Non-pigmented ciliary epithelial cell (primary cell): ENCODE measurements at regions not wholly inside any gene's neighbourhood (a gene's known extent, or its start where the extent isn't known, plus 50 kb on each side); places are given as distances from the start of the nearest gene placed in this dataset.
A peak's percentile ranks its signal among the peaks of the same experiment; 100 is the strongest.

Experiments used
- DNase-seq: peaks from one replicate; pipeline ENCODE4 v3.0.0-alpha.2; 2010; ENCODE audit warnings: low read depth

DNA sequence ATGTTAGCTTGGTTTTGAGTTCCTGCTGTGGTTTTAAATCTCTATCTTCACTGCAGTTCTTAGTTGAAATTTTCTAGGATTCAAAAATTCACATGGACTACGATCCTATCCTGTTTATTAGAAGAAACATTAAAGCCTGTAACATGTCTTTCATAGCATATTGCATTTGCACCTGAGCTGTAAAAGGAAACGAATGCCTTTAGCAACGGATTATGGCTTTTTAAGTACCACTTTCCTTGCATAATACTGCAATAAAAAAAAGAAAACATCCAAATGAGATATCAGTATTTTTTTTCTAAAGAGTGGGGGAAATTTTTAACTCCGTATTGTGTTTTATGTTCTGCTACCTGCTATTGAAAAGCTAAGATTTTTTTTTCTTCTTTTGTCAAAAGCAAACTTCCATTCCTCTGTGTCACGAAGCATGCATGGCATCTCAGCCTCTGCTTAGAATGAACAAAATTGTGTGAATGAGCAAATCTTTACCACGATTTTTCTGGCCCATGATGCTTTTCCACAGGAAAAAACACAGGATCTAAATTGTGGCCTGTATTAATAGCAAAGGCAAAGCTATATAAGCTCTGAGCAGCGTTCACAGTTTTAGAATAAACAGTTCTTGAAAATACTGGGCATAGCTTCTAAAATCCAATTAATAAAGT, 110.0 kb upstream of the CDIN1 start:
- peak; percentile 45 for DNase-seq

DNA sequence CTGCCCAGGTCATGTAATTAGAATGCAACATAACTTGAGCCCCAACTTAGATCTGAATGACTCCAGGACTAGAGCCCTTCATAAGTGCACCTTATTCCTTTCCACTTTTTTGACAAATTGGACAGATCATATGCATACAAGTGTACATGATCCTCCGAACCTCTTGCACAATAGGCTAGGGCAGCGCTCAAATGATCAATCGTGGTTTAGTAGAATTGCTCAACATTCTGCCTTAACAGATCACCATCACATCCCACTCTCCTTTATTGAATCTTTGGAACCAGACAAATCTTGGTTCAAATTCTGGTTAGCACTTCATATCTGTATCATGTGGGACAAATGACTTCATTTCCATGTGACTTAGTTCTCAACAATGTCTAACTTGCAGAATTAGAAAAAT, 106.8 kb upstream of the CDIN1 start:
- no peak for DNase-seq

DNA sequence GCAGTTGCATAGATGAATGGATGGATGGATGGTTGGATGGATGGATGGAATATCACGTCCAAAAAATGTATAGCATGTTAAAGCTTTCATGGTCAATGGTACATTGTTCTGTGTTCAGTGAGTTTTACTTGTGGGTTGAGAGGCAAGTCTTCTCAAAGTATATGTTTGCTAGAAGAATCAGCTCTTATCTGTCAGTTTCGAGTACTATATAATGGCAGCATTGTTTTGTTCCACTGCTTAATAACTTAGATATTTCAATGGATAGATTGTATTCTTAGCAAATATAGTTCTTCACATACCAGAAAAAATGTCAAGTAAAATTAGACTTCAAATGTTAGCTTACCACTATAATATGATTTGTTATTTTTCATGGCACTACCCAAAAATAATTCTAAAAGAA, 100.9 kb upstream of the CDIN1 start:
- DNase-seq, result no peak

DNA sequence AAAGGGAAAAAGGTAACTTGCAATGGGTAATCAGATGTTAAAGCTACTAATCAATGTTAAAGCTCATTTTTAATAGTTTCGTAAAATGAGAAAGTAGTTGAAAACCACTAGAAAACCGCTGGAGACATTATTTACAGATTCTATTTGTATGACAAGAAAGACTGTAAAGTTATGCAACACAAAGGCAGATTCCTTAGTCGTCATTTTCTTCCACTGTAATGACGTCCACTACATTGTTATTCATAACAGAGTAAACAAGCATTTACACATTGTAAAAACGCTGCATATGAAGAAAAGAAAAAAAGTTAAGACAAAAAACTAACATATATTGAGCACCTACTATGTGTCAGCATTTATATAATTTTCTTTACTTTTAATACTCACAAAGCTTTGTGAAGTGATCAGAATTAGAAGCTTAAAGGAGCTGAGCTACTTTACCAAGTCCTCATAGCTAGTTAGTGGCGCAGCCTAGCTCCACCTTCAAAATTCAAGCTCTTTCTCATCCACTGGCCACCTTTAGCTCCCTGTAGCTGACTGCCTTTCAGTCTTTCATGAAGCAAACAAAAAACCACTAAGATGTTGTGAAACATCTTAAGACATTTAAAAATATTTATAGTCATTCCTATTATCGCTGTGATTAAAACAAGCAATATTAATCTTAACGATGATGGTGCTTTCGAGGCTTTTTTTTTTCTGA, 100.1 kb upstream of the CDIN1 start:
- no peak for DNase-seq

DNA sequence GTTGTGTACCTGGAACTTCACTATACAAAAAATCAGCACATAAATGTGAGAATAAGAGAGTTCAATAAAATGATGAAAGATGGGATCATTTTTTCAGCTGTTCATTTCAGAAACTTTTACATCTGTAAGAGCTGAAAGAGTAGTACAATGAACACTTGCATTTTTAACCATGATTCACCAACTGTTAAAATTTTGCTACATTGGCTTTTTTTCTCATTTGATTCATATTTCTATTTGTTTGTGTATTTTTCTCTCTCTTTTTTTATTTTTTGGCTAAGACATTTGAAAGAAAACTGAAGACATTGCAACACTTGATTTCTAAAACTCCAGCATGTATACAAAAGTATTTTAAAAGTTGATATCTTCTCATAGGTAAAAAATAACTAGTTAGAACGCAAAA, 98.3 kb upstream of the CDIN1 start:
- DNase-seq, result no peak

DNA sequence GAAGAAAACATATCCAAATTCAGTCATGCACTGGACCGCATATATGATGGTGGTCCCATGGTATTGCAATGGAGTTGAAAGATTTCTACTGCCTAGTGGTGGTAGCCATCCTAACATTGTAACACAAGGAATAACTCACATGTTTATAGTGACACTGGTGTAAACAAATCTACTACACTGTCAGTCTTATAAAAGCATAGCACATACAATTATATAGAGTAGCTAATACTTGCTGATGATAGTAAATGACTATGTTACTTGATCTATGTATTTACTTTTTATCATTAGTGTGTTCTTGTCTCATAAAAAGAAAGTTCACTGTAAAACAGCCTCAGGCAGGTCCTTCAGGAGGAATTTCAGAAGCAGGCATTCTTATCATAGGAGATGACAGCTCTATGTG, 96.0 kb upstream of the CDIN1 start:
- no peak for DNase-seq

DNA sequence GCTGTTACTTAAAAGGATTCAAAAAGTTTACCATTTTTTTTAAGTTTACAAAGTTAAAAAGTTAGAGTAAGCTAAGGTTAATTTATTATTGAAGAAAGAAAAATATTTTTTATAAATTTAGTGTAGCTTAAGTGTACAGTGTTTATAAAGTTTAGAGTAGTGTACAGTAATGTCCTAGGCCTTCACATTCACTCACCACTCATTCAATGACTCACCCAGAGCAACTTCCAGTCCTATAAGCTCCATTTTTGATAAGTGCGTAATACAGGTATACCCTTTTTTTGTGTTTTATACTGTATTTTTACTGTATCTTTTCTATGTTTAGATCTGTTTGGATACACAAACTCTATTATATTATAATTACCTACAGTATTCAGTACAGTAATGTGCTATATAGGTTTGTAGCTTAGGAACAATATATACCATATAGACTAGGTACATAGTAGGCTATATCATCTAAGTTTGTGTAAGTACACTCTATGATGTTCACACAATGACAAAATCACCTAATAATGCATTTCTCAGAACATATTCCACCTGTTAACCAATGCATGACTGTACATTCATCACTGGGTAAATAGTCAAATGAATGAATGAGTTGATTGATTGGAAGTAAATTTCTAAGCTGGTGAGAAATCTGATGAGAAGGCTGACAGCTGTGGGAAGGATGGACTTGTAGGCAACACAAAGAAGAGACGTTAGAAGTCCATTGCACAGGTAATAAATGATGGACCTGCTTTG, 95.2 kb upstream of the CDIN1 start:
- no peak for DNase-seq

DNA sequence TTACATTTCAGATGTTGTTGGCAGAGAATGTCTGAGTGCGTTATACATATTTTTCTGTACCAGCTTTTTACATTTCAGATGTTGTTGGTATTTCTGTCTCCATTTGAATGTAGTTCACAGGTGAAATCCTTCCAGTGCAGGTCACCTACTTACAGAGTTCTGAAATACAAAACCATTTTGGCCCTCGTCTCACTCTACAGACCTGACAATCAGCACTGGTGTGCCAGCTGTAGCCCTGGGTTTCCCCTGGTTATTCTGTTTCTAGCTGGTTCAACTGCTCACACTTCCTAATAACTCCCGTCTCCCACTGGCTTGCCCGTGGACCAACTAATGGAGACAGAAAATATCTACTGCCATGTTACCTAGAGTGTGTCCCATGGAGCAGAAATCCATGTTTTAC, 87.5 kb upstream of the CDIN1 start:
- no peak for DNase-seq

DNA sequence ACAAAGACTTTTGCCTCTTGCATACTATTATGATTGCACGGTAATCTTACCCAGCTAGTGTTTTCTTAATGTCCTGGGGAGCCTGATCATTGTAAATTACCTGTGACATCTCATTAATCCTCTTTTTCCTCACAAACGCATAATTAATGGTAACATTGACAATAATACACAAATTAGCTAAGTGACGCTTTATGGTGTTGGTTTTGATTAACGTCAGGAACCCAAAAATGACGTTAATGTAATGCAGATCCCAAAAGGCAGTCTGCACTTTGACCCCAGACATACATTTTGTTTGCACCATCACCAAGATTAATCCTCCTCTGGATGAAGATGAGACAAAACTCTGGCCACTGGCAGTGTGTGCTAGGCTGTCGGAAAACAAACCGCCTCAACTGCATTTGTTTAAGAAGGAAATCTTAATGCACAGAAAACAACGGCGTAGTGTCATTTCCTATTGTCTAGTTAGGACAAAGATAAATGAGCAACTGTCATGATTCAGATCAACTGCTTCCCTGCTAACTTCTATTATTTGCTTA, 83.9 kb upstream of the CDIN1 start:
- no peak for DNase-seq

DNA sequence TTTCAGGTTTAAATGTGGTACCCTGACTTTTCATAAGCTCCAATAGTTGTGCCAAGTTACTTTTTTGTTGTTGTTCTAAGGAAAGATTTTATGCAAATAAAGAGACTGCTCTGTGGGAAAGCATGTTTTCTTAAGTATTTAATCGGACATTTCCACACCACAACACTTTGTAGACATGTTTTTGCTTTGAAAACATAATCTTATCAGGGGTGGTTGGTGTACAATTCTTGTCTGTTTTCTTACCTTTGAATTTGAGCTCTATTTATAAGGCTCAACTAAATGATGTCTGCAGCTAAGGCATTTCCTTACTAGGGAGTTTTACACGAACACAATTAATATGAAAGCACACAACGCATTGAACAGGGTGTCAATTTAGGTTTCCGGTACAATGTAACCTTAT, 81.5 kb upstream of the CDIN1 start:
- no peak for DNase-seq

DNA sequence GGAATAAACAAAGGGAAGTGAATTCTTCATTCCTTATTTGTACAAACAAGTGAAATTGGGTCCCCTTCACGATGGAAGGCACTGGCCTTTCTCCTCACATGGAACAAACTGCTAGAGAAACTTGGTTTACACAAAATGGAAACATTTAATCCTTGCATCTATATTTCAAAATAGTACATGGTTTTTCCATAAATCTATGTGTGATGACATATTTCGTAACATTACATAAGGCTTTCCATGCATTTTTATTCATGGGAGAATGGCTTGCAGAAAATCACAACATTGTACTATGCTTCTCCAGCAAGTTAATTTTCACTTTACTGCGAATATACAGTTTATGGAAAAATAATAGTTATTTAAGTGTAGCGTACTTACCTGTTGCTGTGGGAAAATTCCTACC, 81.0 kb upstream of the CDIN1 start:
- DNase-seq, result no peak

DNA sequence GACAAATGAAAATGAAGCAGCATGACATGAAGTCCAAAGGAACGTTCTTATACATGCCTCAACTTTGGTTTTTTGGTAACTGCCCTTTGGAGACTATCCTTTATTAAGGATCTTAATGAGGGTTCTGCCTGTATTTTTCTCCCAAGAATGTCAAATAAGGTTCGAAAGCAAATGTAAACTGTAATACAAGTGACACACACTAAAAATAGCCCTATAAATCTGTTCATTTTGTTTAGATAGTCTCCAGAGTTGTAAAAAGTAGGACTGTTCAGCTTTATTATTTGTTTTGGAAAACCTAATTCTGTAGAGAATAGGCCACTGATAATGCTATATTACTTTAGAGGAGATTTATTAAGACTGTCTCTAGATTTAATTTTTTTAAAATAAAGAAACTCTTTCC, 80.5 kb upstream of the CDIN1 start:
- no peak for DNase-seq

DNA sequence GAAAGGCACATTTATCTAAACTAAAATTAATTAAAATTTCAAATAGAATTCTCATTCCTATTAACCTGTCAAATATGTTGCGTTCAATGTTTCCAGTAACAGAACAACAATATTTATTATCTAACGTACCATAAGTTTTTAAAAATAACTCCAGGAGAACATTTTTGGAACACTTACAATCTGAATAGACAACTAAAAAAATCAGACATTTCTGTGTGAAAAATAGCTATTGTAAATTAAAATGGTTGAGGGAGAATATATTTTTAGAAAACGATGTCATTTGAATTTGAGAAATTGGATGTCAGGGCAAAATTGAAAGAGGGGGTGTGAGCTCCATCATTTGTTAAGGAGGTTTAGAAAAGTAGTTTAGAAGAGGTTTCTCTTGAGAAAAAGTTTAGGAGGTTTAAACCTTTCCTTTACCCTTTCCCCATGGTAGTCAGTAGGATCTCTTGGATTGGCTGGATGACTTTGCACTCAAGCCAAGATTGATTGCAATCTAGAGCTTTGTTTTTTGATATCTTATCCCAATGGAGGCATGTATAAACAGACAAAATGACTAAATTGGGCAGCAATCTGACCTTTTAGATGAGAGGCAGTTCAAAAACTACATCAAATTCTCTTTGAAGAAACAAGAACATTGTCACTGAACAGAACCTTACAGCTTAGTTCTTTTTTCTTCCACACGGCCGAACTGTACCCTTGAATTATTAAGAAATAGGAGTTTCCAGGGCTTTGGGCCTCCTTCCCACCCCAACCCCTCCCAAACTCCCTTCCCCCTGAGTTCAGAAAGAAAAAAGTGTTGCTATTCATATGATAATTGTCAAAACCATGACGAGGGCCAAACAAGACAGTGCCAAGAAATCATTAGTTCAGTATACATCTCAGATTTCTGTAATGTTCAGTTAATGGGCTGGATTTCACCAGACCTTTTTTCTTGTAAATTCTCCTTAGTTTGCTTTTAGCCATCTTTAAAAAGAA, 79.7 kb upstream of the CDIN1 start:
- DNase-seq, result no peak

DNA sequence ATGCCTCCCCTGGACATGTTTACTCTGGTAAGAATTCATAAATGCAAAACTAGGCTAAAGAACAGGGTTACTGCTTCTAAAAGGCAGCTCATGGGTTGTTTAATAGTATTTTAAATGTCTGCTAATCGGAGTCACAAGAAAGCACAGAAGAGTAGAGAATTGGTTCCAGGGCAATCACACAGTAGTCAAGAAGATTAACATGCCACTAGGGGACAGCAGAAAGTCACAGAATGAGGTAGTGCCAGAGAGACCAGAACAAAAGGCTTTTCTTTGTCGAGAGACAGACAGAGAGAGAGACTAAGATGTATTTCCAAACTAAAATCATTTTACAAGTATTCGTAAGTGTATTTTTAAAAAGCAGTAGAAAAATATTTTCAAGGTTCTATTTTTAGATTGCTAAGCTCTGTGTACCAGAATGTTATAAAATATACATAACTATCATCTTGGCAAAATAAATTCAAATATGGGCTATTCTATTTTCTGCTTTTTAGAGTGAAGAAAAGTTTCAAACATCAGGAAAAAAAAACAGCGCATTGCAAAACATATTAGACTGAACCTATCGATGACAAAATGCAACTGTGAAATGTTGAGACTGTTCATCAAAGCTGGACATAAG, 78.3 kb upstream of the CDIN1 start:
- DNase-seq, result peak; percentile 42

DNA sequence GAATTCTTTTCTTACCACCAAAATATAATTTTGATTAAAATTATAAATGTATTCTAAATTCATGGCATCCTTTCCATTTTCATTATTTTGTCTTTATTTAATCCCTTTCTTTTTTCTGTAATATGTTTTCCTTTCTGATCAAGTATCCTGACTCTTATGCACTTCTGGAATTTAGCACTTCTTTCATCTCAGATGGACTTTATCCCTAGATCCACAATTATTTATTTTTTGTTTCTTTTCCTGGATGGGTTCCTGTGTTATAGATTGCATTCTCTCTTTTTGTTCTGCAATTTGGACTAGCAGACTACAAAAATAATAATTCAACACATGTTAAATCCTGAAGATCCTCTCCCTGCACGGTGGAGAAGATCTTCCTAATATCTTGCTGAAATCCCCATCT, 76.9 kb upstream of the CDIN1 start:
- no peak for DNase-seq

DNA sequence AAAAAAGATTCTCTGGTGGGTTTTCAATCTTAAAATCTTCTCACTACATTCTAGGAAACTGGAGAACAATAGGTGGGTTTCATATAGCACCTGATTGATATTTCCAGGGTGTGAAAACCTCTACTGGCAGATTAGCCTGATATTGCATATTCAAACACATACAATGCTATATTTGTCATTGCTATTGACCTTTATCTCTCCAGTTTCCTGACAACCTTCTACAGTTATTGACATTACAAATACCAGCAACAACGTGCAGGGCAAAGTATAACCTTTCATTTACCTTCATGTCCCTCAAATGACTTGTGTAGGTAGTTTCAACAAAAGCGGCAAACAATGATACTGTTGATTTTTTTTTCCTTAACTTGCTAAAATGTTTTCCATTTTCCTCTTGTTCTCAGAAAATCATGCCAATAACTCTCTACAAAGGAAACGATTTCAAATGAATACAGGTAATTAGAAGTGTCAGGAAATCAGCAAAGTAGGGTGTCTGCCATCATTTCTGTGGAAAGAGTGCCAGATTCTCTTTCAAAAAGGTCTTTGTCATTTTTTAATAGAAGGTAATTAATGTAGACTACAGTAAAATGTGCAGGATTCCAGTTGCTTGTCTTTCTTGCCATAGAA, 72.6 kb upstream of the CDIN1 start:
- DNase-seq, result no peak

DNA sequence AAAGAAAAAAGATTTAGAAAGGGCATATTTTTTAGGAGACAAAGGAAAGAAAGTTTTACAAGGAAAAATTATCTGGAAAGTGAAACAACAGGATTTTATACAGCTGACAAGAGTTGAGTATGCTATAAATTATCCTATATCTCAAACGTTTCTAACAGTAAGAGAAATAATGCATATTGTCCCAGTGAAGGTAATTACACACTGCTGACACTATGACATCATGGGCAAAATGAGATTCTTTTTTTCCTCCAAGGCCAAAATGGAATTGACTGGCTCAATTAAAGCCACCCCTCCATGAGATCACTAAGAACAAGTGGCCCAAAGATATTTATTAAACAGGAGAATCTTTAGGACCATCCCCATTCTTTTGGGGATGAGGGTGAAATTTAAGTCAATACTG, 72.0 kb upstream of the CDIN1 start:
- no peak for DNase-seq

DNA sequence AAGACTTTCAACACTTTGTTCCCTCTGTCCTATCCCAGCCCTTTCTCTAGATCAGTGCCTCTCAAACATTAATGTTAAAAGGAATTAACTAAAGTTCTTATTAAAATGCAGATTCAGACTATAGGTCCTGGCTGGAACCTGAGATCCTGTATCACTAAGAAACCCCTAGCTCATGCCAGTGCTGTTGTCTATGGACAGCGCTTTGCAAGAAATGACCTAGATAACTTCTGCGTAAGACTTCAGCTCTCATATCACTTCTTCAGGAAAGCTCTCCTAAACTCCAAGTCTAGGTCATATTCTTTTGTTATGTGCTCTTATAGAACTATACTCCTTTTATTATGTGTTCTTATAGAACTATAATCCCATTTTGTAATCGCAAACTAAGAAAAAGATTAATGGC, 67.8 kb upstream of the CDIN1 start:
- no peak for DNase-seq

DNA sequence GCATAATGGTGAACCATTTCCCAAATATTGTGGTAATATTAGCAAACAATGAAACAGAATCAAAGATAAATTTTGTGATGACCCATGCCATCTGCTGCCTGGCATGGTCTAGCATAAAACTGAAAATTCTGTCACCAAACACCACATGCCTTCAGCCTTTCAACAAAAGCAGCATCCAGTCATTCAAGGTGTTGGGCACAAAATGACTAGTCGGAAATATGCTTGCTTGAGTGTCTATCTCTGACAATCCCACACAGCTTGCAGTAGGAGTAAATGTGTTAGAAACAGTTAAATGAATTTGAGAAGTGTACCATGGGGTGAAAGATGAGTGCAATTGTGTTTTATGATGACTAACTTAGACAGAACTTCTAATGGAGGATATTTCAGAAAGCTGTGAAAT, 61.7 kb upstream of the CDIN1 start:
- DNase-seq, result no peak

DNA sequence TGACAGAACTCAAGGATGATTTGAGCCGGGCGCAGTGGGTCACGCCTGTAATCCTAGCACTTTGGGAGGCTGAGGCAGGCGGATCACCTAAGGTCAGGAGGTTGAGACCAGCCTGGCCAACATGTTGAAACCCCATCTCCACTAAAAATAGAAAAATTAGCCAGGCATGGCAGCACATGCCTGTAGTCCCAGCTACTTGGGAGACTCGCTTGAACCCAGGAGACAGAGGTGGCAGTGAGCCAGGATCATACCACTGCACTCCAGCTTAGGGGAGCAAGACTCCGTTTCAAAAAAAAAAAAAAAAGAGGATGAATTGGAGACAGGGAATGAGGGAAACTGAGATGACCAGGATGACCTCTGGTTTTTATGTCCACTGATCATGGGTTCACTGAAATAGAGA, 60.4 kb upstream of the CDIN1 start:
- DNase-seq, result no peak

DNA sequence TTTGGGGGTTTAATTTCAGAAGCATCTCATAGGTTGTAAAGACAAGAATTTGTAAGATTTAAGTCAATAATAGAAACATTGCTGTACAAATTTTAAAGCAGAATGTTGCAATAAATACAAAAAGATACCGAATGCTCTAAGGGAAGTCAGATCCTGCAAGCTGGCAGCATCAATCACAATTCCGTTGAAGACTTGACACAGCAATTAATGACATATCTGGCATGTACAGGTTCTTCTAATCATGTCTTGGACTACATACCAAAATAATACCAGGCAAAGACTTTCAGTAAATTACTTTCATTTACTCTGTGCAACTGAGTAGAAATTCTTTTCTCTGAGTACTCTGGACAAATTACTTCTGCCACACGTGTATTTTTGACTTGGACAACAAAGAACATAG, 54.0 kb upstream of the CDIN1 start:
- DNase-seq, result no peak
